ENCODE measurements at regions not wholly inside any gene's neighbourhood (a gene's known extent, or its start where the extent isn't known, plus 50 kb on each side); places are given as distances from the start of the nearest gene placed in this dataset.

DNA sequence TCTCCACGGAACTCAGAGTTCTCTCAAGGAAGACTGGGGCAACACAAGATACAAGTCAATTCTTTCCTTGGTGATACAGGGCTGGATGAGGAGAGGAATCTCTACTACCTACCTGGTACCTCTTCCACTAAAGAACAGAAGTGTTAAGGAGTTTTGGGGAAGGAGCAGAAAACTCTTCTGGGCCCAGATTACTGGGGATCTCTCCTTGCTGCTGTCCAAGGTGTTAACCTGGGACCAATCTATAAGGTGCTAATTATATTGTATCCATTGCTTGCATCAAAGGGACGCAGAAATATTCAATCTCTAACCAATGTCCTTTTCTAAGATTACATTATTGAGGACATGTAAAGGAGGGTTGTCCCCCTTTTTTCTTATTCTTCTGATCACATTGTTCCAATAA is 1102.5 kb downstream of the AMY1C start:
- H3K27ac ChIP-seq (ENCODE audit: low read depth in 1 of 2, low read length in 2 of 2), result no peak overlapping the region
- H3K36me3 ChIP-seq (ENCODE audit: control insufficient read depth in 4 of 4, insufficient read depth in 3 of 4, low read depth in 1 of 4, low read length in 3 of 4), result no peaks in the 10 kb centered on the region
- no peak overlapping the region for H3K9ac ChIP-seq (ENCODE audit: low read depth in 1 of 2, low read length in 2 of 2)
- TF ChIP-seq, protein P1, sequence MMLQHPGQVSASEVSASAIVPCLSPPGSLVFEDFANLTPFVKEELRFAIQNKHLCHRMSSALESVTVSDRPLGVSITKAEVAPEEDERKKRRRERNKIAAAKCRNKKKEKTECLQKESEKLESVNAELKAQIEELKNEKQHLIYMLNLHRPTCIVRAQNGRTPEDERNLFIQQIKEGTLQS (IDR thresholded peaks at IDR 0.05), result no peak
- no peak for TF ChIP-seq SP1 (IDR thresholded peaks at IDR 0.05)
- TF ChIP-seq TAF1 (conservative IDR thresholded peaks at IDR 0.05), result no peak
- no peak for TF ChIP-seq EGR1 (IDR thresholded peaks at IDR 0.05; ENCODE audit: low read depth in 2 of 2)
- TF ChIP-seq JUND (IDR thresholded peaks at IDR 0.05), result no peak
- TF ChIP-seq RAD21 (IDR thresholded peaks at IDR 0.05), result no peak
- no peak for TF ChIP-seq NR2F2 (IDR thresholded peaks at IDR 0.05)
- TF ChIP-seq, protein P2, sequence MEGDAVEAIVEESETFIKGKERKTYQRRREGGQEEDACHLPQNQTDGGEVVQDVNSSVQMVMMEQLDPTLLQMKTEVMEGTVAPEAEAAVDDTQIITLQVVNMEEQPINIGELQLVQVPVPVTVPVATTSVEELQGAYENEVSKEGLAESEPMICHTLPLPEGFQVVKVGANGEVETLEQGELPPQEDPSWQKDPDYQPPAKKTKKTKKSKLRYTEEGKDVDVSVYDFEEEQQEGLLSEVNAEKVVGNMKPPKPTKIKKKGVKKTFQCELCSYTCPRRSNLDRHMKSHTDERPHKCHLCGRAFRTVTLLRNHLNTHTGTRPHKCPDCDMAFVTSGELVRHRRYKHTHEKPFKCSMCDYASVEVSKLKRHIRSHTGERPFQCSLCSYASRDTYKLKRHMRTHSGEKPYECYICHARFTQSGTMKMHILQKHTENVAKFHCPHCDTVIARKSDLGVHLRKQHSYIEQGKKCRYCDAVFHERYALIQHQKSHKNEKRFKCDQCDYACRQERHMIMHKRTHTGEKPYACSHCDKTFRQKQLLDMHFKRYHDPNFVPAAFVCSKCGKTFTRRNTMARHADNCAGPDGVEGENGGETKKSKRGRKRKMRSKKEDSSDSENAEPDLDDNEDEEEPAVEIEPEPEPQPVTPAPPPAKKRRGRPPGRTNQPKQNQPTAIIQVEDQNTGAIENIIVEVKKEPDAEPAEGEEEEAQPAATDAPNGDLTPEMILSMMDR (IDR thresholded peaks at IDR 0.05; ENCODE audit: low read depth, low read length, missing input control), result no peak
- no peak for TF ChIP-seq HNF4A (conservative IDR thresholded peaks at IDR 0.05)
- TF ChIP-seq HNF4G (IDR thresholded peaks at IDR 0.05), result no peak
- TF ChIP-seq GABPA (IDR thresholded peaks at IDR 0.05 in 1 of 2, conservative IDR thresholded peaks at IDR 0.05 in 1 of 2), result no peak
- H3K4me1 ChIP-seq (ENCODE audit: control insufficient read depth in 4 of 4, insufficient read depth in 4 of 4, low read length in 3 of 4), result no peaks in the 10 kb centered on the region
- H3K27me3 ChIP-seq (ENCODE audit: control insufficient read depth in 4 of 4, insufficient read depth in 4 of 4, low read length in 3 of 4), result no peaks in the 10 kb centered on the region
- 64% methylated on average over 2 of the region's 2 CpGs for WGBS
- no peak overlapping the region for H3K4me3 ChIP-seq (ENCODE audit: low read depth in 1 of 3, low read length in 3 of 3)
- no peak for DNase-seq (ENCODE audit: low spot score)
- peaks cover 0 to 2% (median 0%) of the 10 kb centered on the region in 4 donors for H3K9me3 ChIP-seq (ENCODE audit: control insufficient read depth in 4 of 4, low read length in 3 of 4)

DNA sequence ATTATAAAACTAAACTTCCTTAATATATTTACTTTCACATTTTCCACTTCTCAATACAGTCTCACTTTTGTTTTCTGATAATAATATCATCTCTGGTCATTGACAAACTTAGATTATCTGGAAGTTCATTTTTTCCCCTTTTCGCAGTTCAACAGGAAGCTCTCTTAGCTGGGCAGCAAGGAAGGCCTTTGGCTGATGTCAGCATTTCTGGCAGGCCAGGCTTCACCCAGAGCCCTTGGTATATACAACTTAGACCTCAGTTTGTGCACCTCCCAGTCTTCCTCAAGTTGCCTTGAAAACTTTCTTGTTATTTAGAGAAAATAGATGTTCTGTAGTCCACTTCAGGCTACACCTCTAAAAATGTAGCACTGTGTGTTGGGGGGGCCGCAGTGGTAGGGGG is 1103.6 kb downstream of the AMY1C start:
- H3K27ac ChIP-seq (ENCODE audit: low read depth in 1 of 2, low read length in 2 of 2), result no peak overlapping the region
- TF ChIP-seq, protein P2 (IDR thresholded peaks at IDR 0.05; ENCODE audit: low read depth, low read length, missing input control), result no peak
- no peak for TF ChIP-seq JUND (IDR thresholded peaks at IDR 0.05)
- TF ChIP-seq FOXA2 (IDR thresholded peaks at IDR 0.05), result no peak
- TF ChIP-seq YY1 (IDR thresholded peaks at IDR 0.05), result no peak
- no peak for TF ChIP-seq TAF1 (conservative IDR thresholded peaks at IDR 0.05)
- TF ChIP-seq, protein P3, sequence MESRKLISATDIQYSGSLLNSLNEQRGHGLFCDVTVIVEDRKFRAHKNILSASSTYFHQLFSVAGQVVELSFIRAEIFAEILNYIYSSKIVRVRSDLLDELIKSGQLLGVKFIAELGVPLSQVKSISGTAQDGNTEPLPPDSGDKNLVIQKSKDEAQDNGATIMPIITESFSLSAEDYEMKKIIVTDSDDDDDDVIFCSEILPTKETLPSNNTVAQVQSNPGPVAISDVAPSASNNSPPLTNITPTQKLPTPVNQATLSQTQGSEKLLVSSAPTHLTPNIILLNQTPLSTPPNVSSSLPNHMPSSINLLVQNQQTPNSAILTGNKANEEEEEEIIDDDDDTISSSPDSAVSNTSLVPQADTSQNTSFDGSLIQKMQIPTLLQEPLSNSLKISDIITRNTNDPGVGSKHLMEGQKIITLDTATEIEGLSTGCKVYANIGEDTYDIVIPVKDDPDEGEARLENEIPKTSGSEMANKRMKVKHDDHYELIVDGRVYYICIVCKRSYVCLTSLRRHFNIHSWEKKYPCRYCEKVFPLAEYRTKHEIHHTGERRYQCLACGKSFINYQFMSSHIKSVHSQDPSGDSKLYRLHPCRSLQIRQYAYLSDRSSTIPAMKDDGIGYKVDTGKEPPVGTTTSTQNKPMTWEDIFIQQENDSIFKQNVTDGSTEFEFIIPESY (IDR thresholded peaks at IDR 0.05), result no peak
- no peak for TF ChIP-seq GABPA (IDR thresholded peaks at IDR 0.05 in 1 of 2, conservative IDR thresholded peaks at IDR 0.05 in 1 of 2)
- TF ChIP-seq HNF4A (conservative IDR thresholded peaks at IDR 0.05), result no peak
- TF ChIP-seq FOXA1 (IDR thresholded peaks at IDR 0.05), result no peak
- TF ChIP-seq RAD21 (IDR thresholded peaks at IDR 0.05), result no peak
- TF ChIP-seq NR2F2 (IDR thresholded peaks at IDR 0.05), result no peak
- no peak for TF ChIP-seq EGR1 (IDR thresholded peaks at IDR 0.05; ENCODE audit: low read depth in 2 of 2)
- TF ChIP-seq HNF4G (IDR thresholded peaks at IDR 0.05), result no peak
- TF ChIP-seq, protein P4, sequence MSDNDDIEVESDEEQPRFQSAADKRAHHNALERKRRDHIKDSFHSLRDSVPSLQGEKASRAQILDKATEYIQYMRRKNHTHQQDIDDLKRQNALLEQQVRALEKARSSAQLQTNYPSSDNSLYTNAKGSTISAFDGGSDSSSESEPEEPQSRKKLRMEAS (IDR thresholded peaks at IDR 0.05), result no peak
- no peaks in the 10 kb centered on the region for H3K27me3 ChIP-seq (ENCODE audit: control insufficient read depth in 4 of 4, insufficient read depth in 4 of 4, low read length in 3 of 4)
- peaks cover 0 to 2% (median 0%) of the 10 kb centered on the region in 4 donors for H3K9me3 ChIP-seq (ENCODE audit: control insufficient read depth in 4 of 4, low read length in 3 of 4)
- H3K9ac ChIP-seq (ENCODE audit: low read depth in 1 of 2, low read length in 2 of 2), result no peak overlapping the region
- no peak overlapping the region for H3K4me3 ChIP-seq (ENCODE audit: low read depth in 1 of 3, low read length in 3 of 3)
- H3K4me1 ChIP-seq (ENCODE audit: control insufficient read depth in 4 of 4, insufficient read depth in 4 of 4, low read length in 3 of 4), result no peaks in the 10 kb centered on the region
- 76% methylated on average over 2 of the region's 2 CpGs for WGBS
- DNase-seq (ENCODE audit: low spot score), result no peak
- H3K36me3 ChIP-seq (ENCODE audit: control insufficient read depth in 4 of 4, insufficient read depth in 3 of 4, low read depth in 1 of 4, low read length in 3 of 4), result no peaks in the 10 kb centered on the region

All from liver (tissue), 8 donors.